Astrocyte (in vitro differentiated cells and primary cell): ENCODE measurements at regions not wholly inside any gene's neighbourhood (a gene's known extent, or its start where the extent isn't known, plus 50 kb on each side); places are given as distances from the start of the nearest gene placed in this dataset.

Experiments used
- DNase-seq: peaks from one replicate; pipeline ENCODE4 v3.0.0-alpha.2; 2010; ENCODE audit warnings: low read depth
- FAIRE-seq: peaks from 2 replicates; lab custom pipeline; 2011; peaks lifted over from hg19 to GRCh38; lab: Jason Lieb, UNC
- H2AFZ ChIP-seq: 2 replicates; pipeline ENCODE4 v1.6.0; 2012; ENCODE audit warnings: low read depth, low read length, inconsistent platforms
- H3K27ac ChIP-seq: 2 replicates; pipeline ENCODE4 v1.5.1; 2011; ENCODE audit warnings: low read depth, low read length, inconsistent platforms
- H3K27me3 ChIP-seq: 2 replicates; pipeline ENCODE4 v1.6.0; 2011; ENCODE audit warnings: low read length, inconsistent platforms; ENCODE audit not compliant: insufficient read depth
- H3K36me3 ChIP-seq: 2 replicates; pipeline ENCODE4 v1.5.1; 2011; ENCODE audit warnings: low read length, inconsistent platforms; ENCODE audit not compliant: insufficient read depth
- H3K4me1 ChIP-seq: 2 replicates; pipeline ENCODE4 v1.5.1; 2011; ENCODE audit warnings: low read length, inconsistent platforms; ENCODE audit not compliant: insufficient read depth
- H3K4me2 ChIP-seq: 2 replicates; pipeline ENCODE4 v1.6.0; 2012; ENCODE audit warnings: low read length, inconsistent platforms
- H3K4me3 ChIP-seq: 2 replicates; pipeline ENCODE4 v1.5.1; 2011; ENCODE audit warnings: low read depth, mild to moderate bottlenecking, low read length, inconsistent platforms; ENCODE audit not compliant: insufficient read depth
- H3K79me2 ChIP-seq: 2 replicates; pipeline ENCODE4 v1.6.0; 2012; ENCODE audit warnings: mild to moderate bottlenecking, low read length, inconsistent platforms; ENCODE audit not compliant: insufficient read depth
- H3K9ac ChIP-seq: 2 replicates; pipeline ENCODE4 v1.6.0; 2012; ENCODE audit warnings: mild to moderate bottlenecking, low read length, inconsistent platforms
- H3K9me3 ChIP-seq: 2 replicates; pipeline ENCODE4 v1.5.1; 2012; ENCODE audit warnings: low read depth, mild to moderate bottlenecking, low read length, inconsistent platforms; ENCODE audit not compliant: insufficient read depth
- H4K20me1 ChIP-seq: 2 replicates; pipeline ENCODE4 v1.6.0; 2012; ENCODE audit warnings: low read length, inconsistent platforms; ENCODE audit not compliant: insufficient read depth
- H3K27ac Mint-ChIP-seq: one replicate; pipeline ENCODE4 v1.8.0; 2021; ENCODE audit warnings: mild to moderate bottlenecking, mixed read lengths; ENCODE audit not compliant: unreplicated experiment
- H3K27me3 Mint-ChIP-seq: one replicate; pipeline ENCODE4 v1.8.0; 2021; ENCODE audit warnings: low read depth, mixed read lengths; ENCODE audit not compliant: unreplicated experiment
- H3K36me3 Mint-ChIP-seq: one replicate; pipeline ENCODE4 v1.8.0; 2021; ENCODE audit warnings: low read depth, mixed read lengths; ENCODE audit not compliant: unreplicated experiment
- H3K4me1 Mint-ChIP-seq: one replicate; pipeline ENCODE4 v1.8.0; 2021; ENCODE audit warnings: low read depth, mixed read lengths; ENCODE audit not compliant: unreplicated experiment
- H3K4me3 Mint-ChIP-seq: one replicate; pipeline ENCODE4 v1.8.0; 2021; ENCODE audit warnings: mild to moderate bottlenecking, moderate library complexity, mixed read lengths; ENCODE audit not compliant: unreplicated experiment
- H3K9me3 Mint-ChIP-seq: one replicate; pipeline ENCODE4 v1.8.0; 2021; ENCODE audit warnings: mild to moderate bottlenecking, mixed read lengths; ENCODE audit not compliant: unreplicated experiment
- EZH2 ChIP-seq: IDR thresholded peaks from 2 replicates; pipeline ENCODE4 v1.6.1; 2012; ENCODE audit warnings: mild to moderate bottlenecking, low read length, inconsistent platforms; ENCODE audit not compliant: insufficient read depth
- TF ChIP-seq, protein P1 (sequence below): IDR thresholded peaks from 2 replicates; pipeline ENCODE4 v1.5.1; 2011; ENCODE audit warnings: low read depth, mild to moderate bottlenecking, inconsistent platforms, low read length, moderate library complexity; ENCODE audit not compliant: insufficient read depth

DNA sequence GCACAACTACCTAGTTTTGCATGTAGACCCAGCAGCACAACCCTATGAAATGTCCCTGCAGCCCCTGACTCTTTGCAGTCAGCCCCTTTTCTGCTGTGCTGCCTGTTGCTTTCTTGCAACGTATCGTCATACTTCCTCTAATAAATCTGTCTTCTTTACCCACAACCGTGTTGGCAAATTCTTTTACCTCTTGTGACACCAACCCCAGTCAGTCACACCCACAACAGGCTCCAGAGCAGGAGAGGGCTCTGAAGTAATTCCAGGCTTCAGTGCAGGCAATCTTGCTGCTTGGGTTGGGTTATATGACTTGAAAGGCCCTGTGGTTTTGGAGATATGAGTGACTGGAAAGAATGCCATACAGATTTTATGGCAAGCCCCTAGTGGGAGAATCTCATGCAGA lies 79.1 kb upstream of the KCNH7 start:
- H3K9ac ChIP-seq = no peak overlapping the region
- H3K9me3 ChIP-seq = no peaks in the 10 kb centered on the region
- no peak overlapping the region for H3K4me2 ChIP-seq
- FAIRE-seq = no peak
- H3K27me3 ChIP-seq = no peaks in the 10 kb centered on the region
- no peak overlapping the region for H2AFZ ChIP-seq
- no peak for TF ChIP-seq EZH2
- TF ChIP-seq, protein P1, sequence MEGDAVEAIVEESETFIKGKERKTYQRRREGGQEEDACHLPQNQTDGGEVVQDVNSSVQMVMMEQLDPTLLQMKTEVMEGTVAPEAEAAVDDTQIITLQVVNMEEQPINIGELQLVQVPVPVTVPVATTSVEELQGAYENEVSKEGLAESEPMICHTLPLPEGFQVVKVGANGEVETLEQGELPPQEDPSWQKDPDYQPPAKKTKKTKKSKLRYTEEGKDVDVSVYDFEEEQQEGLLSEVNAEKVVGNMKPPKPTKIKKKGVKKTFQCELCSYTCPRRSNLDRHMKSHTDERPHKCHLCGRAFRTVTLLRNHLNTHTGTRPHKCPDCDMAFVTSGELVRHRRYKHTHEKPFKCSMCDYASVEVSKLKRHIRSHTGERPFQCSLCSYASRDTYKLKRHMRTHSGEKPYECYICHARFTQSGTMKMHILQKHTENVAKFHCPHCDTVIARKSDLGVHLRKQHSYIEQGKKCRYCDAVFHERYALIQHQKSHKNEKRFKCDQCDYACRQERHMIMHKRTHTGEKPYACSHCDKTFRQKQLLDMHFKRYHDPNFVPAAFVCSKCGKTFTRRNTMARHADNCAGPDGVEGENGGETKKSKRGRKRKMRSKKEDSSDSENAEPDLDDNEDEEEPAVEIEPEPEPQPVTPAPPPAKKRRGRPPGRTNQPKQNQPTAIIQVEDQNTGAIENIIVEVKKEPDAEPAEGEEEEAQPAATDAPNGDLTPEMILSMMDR = no peak
- no peak for DNase-seq
- Mint-ChIP-seq H3K27me3 (no peaks in the 10 kb centered on the region), H3K9me3 (peaks cover 4% of the 10 kb centered on the region), H3K27ac (no peak overlapping the region), H3K36me3 (no peaks in the 10 kb centered on the region), H3K4me1 (peaks cover 8% of the 10 kb centered on the region), H3K4me3 (no peak overlapping the region)
- no peak overlapping the region for H3K4me3 ChIP-seq
- H4K20me1 ChIP-seq = no peaks in the 10 kb centered on the region
- H3K36me3 ChIP-seq = no peaks in the 10 kb centered on the region
- no peaks in the 10 kb centered on the region for H3K4me1 ChIP-seq
- no peaks in the 10 kb centered on the region for H3K79me2 ChIP-seq
- H3K27ac ChIP-seq = no peak overlapping the region

DNA sequence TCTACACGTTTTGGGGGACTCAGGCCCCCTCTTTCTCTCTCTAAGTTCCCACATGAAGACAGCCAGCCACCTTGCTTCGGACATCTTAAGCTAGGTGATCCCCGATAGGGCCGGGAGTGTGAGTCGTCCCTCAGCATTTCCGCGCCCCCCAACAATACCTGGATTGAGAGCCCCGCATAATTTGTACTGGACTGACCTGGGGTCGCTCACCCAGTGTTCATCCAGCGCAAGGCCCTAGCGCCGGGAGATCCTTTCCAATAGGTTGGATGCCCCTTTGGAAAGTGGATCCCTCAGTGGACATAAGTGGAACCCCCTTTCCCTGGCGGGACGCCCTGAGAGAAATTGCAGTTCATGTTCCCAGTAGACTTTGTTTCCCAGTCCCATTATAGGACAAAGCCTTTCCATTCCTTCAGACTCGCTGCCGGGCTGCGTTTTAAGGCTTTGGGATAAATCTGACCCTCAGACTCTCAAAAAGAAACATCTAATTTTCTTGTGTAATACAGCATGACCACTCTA lies 77.8 kb upstream of the KCNH7 start:
- no peaks in the 10 kb centered on the region for H3K79me2 ChIP-seq
- DNase-seq = no peak
- no peak overlapping the region for H3K9ac ChIP-seq
- no peak overlapping the region for H3K27ac ChIP-seq
- TF ChIP-seq, protein P1 = no peak
- TF ChIP-seq EZH2 = no peak
- Mint-ChIP-seq H3K9me3 (peaks cover 4% of the 10 kb centered on the region), H3K27me3 (no peaks in the 10 kb centered on the region), H3K36me3 (no peaks in the 10 kb centered on the region), H3K4me3 (no peak overlapping the region), H3K4me1 (peaks cover 5% of the 10 kb centered on the region), H3K27ac (no peak overlapping the region)
- H3K9me3 ChIP-seq = no peaks in the 10 kb centered on the region
- no peak overlapping the region for H3K4me2 ChIP-seq
- H3K27me3 ChIP-seq = no peaks in the 10 kb centered on the region
- H3K36me3 ChIP-seq = no peaks in the 10 kb centered on the region
- H3K4me1 ChIP-seq = no peaks in the 10 kb centered on the region
- H2AFZ ChIP-seq = no peak overlapping the region
- no peaks in the 10 kb centered on the region for H4K20me1 ChIP-seq
- no peak overlapping the region for H3K4me3 ChIP-seq
- no peak for FAIRE-seq

DNA sequence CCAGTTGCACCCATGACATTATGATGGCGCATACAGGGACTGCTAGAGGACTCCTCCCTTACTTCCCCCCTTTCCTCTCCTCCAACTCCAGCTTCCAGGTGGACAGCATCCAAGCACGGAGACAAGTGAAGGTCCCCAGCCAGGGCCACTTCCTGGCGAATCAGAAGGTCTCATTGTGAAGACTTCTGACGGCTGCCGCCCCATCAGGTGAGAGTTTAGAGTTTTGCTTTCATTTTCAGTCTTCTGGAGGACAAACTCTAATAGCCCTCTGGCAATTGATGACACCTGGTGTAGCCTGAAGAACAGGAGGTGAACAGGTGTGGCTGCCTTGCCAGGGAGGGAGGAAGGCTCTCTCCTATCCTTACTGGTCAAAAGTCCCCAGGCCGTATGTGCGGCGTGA lies 77.3 kb upstream of the KCNH7 start:
- Histone ChIP-seq H3K4me1 (no peaks in the 10 kb centered on the region), H2AFZ (no peak overlapping the region), H3K9ac (no peak overlapping the region), H4K20me1 (no peaks in the 10 kb centered on the region), H3K4me2 (no peak overlapping the region), H3K27ac (no peak overlapping the region), H3K79me2 (no peaks in the 10 kb centered on the region), H3K4me3 (no peak overlapping the region), H3K36me3 (no peaks in the 10 kb centered on the region), H3K9me3 (no peaks in the 10 kb centered on the region), H3K27me3 (no peaks in the 10 kb centered on the region)
- DNase-seq (no peak), FAIRE-seq (no peak)
- H3K36me3 Mint-ChIP-seq = no peaks in the 10 kb centered on the region
- H3K4me1 Mint-ChIP-seq = peaks cover 5% of the 10 kb centered on the region
- H3K27ac Mint-ChIP-seq = no peak overlapping the region
- H3K4me3 Mint-ChIP-seq = no peak overlapping the region
- H3K9me3 Mint-ChIP-seq = peaks cover 4% of the 10 kb centered on the region
- H3K27me3 Mint-ChIP-seq = no peaks in the 10 kb centered on the region
- no peak for TF ChIP-seq EZH2
- TF ChIP-seq, protein P1 = no peak
